HG03460 (cell line): ENCODE measurements at regions not wholly inside any gene's neighbourhood (a gene's known extent, or its start where the extent isn't known, plus 50 kb on each side); places are given as distances from the start of the nearest gene placed in this dataset.

Source experiments
- ATAC-seq: cut with Tn5 transposase; IDR thresholded peaks from one replicate; pipeline ENCODE4 v1.9.1; 2021; ENCODE audit not compliant: unreplicated experiment

DNA sequence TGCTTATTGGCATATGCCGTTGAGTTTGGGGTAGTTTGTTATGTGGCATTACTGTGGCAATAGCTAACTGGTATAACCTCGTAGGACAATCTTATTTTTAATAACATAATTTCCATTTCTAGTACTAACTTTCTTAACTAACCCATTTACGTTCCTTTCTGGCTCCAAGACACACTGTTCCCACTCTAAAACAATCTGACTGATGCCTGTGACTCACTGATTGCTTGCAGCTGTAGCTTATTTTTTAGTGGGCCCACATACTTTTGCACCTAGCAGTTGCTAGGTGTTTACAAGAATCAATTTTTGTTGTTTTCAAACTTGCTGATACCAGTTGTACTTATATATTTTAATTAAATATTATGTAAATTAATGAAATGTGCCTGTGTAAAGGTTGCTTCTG, 52.2 kb downstream of the FAT3 start:
- no peak for ATAC-seq

DNA sequence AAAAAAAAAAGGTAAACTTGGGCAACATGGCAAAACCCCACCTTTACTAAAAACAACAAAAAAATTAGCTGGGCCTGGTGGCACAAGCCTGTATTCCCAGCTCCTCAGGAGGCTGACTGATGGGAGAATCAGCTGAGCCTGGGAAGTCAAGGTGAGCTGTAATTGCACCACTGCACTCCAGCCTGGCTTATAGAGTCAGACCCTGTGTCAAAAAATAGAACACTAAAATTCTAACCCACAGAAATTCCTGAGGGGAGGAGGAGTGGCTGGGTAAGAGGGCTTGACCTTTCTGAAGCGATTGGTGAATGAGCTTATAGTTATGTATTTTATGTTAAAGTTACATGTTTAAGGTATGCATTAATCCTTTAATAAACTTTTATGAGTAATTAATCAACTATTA, 53.3 kb downstream of the FAT3 start:
- ATAC-seq: no peak

DNA sequence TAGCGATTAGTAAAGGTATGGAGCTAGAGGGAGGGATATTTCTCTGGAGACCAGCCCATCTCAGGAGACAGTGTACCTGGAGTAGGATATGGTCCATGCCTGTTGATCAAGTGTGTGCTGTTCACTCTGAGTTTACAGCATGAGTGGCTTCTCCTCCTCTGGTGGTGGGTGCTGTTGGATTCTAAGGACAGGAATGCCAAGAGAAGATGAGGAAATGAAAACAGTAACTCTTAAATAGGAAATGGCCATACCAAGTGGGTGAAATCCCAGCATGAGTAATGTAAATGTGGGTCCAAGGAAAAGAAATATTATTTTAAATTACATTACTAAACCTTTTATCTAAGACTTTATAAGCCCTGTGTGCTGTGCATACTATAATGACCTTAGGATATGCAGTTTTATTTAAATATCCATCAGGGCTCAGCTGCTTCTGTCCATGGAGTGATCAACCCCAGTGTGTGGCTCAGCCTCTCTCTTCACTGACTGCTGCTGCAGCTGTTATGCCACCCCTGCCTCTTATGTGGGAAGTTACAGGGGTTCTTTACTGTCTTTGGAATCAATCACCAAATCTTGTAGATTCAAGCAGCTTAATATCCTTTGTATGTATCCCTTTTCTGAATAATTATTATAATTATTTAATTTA, 54.3 kb downstream of the FAT3 start:
- no peak for ATAC-seq

DNA sequence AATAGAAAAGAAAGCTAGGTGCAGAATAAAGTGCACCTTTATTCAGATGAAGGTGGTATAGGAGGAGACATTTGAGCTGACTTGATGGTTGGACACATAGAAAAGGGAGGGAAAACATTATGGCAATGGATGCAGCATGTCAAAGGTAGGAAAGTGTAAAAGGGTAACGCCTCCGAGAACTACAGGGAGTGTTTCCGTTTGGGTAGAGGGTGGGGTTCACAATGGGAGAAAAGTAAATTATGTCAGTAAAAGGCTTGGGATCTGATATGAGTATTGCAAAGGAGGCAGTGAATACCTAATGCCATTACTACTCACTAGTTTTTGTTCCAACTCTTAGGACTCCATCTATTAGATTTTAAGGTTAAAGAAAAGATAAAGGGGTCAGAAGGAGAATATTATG, 59.5 kb downstream of the FAT3 start:
- ATAC-seq: no peak

DNA sequence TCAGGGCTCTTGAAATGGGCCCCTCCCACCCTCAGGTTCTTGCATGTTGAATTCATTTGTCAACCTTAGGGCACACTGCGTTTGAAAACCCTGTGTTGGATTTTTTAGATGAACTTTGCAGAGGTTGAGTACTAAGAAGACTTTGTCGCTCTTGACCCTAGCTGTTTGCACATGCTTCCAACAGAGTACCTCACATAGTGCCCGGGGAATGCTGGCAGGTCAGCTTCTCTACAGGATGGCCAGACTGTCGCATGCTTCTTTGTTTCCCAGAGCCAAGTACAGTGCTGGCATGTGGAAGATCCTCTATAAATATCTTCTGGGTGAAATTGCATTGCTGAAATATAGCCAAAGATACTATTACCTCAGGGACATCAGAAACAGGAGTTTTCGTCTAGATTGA, 59.9 kb downstream of the FAT3 start:
- ATAC-seq: no peak

DNA sequence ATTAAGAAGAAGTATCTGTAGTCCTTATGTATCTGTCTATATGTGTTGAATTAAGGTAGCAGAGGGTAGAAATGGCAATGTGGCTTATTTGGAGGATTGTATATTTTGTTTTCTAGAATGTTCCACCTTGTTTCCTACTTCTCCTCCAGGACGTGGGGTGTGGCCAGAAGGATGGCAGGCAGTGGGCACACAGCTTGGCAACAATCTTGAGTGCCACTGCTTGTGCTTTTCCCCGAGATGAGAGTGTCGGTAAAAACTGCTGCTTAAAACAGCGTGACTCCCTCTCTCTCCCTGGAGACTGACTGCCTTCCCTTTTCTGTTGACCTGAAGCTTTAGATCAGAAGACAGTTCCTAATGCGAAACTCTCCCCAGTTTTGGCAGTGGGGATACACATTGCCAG, 61.2 kb downstream of the FAT3 start:
- ATAC-seq: no peak

DNA sequence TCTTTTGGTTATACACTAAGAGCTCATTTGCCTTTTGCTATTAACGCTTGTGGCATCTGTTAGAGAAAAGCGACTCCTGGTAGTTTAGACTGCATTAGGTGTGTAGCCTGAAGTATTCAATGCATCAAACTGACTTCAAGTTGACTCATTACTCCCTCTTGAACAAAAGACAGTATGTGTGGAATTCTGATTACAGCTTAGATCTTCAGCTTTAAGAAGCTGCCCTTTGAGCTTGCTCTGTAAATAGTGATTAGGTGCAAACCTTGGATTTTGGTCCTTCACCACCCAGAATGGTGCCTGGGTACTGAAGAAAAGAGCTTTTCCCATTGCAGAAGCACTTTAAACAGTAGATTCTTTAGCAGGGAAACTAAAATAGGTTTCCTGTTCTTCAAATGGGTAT, 62.1 kb downstream of the FAT3 start:
- ATAC-seq: no peak

DNA sequence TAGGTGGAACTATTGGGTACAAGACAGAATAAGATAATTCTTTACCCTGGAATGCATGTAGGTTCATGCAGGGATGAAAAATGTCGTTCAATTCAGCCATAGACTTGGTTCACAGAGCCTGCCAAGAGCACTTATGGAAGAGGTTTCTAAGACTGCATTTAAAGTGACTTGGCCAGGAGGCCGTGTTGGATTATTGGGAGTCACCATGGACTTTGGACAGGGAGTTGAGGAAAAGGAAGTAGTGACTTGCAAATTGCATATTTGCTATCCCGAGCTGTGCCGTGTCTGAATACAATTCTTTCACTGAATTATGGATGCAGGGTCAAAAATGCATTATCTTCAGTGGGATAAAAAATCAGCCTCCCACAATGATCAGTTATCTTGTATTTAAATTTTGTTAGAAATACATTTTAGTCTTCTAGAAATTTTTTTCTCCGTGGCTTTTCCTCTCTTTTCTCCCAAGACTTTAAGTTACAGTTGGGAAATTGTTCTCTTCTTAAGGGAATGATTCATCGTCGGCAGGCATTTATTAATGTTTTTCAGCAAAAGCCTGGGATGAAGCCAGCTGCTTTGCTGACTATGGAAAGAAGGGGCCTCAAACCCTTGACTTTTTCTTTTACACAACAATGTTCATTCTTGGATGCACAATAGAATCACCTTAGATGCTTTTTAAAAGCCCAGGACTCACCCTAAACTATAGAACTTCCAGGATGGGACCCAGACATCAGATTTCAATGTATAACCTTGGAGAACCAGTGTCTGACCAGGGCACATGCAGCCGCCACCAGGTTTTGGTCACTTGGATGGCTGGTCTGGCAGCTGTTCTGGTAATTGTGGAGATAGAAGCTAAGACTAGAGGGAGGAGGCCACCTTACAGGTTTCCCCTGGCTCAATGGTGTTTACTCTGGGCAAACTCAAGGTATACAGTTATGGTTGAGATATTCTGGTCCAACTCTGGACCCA, 70.8 kb downstream of the FAT3 start:
- no peak for ATAC-seq

DNA sequence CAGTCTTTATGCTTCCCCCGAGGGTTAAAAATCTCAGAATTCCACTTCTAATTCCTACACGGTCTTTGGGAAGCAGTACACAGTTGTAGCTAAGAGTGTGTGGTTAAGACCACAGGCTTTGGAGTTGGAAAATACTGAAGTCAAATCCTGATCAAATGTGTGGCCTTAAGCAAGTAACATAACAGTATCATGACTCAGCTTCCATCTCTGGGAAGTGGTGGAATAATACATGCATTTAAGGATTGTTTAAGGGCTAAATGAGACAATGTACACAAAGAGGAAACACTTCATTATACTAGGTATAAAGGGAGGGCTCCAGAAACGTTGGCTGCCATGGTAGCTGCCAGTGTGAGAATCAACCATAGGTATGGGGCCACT, 71.5 kb downstream of the FAT3 start:
- no peak for ATAC-seq

DNA sequence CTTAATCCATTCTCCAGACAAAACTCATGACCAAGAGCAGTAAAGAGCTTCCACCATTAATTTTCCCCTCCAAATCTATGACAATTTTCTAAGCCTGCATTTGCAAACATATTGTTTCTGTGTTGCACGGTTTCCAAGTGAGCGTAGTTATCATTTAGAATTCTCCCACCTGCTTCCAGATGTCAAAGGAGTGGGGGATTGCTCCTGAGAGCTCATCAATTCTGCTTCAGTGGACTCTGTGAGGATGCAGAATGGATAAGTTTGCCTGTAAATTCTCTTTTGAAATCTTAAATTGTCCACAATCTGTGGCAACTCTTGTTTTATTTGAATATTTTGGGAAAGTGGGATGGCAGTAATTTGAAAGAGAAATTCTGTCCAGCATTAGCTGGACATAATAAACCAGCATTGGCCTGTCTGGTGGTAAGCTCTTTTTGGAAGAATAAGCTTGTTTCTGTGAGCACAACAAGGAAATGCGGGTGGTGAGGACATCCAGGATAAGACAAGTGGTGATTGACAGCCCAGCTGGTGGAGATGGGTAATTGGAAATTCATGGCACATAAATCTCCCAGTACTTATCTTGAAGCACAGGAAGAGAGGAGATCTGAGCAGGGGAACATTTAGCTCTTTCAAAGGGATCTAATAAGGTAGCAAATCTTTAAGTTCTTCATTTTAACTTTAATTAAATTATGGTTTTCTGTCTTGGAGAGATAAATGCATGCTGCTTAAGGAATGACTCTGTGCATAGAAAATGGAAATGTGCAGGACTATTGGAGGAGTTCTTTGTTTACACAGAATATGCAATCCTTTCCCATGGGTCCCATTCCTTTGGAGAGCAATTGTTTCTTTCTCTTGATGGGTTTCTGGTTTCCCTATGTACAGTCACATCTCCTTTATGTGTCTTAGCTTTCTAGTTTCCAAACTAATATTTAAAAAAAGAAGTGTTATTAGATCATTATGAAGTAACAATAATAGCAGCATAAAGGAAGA, 73.2 kb downstream of the FAT3 start:
- ATAC-seq: no peak

DNA sequence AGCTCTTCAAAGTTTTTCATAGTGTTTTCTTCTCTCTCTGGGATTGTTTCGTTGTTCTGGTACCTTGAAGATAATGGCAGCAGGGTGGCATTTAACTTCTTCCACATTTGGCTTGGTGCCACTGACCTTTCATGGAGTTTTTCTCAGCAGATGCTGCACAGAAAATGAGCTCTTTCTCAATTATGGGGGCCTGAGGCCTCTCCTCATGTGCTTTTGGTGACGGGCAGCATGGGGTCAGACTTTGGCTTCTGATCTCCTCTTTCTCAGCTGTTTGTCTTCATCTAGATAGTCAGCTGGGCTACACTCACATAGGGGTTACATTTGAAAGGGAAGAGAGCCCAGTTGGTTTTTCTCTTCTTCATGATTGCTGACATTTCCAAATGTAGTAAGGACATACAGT, 76.3 kb downstream of the FAT3 start:
- ATAC-seq: no peak

DNA sequence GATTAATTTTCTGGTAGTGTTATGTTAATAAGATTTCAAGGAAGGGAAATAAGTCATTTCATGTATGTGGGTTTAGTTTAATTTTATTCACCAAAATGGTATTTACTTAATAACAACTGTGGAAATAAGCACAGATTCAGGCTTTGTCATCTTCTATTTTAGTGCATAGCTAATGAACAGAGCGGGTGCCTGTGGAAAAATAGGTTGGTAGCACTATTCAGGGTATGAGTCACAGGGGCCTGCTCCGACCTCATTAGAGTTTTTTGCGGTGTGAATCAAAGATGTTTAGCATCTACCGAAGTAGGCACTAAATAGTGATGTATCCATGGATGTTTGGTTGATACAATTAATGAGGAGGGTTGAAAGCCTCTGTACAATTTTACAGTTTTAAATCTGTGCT, 78.2 kb downstream of the FAT3 start:
- no peak for ATAC-seq

DNA sequence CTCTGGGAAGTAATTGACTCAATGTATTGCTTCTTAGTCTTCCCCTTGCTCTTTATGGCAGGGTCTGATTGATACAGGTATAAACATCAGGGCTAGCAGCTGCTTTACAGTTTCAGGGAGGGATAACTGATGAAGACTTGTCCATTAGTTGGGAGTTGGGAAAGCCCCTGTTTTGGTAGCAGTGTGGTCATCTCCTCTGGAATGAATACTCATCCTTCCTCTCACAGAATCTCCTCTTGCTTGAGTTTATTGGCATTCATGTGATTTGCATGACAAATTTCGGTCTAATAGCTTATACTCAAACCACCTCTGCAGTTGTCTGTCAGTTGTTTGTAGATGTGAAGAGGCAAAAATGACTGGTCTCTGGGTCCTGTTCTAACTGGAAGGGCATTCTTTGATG, 79.7 kb downstream of the FAT3 start:
- ATAC-seq: no peak

DNA sequence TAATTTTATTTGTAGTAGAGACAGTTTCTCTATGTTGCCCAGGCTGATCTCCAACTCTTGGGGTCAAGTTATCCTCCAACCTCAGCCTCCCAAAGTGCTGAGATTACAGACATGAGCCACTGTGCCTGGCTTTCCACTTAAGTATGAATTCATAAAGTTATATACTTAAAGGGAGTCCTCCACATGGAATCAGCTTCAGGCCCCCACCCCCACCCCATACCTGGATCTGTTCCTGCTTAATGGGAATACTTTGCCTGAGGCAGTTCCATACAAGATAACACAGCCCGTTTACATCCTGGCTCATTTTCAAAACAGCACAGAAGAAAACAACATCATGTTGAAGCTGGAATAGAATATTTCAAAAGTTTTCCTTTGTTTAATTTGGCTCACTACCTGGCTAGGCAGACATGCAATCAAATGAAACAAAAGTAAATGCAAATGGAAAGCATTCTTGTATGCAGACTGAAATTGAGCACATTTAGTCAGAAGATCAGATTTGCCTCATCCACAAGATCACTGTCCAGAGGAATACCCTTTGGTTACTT, 82.4 kb downstream of the FAT3 start:
- no peak for ATAC-seq

DNA sequence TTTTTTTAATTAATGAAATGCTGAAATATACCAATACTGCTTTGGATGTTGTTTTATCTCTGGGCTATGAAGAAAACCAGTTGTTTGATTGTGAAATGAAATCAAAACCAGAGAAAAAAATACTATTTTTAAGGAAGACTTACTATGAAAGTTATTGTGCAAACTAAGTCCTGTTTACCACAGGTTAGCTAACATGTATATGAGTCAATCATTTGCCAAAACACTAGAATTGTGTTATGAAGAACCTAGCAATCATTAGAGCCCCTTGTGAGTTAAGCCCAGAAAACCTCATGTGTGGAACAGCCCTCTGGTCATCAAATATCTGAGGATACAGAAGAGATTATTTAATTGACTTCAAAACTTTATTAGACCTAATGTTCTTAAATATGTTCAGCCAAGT, 83.7 kb downstream of the FAT3 start:
- ATAC-seq: no peak

DNA sequence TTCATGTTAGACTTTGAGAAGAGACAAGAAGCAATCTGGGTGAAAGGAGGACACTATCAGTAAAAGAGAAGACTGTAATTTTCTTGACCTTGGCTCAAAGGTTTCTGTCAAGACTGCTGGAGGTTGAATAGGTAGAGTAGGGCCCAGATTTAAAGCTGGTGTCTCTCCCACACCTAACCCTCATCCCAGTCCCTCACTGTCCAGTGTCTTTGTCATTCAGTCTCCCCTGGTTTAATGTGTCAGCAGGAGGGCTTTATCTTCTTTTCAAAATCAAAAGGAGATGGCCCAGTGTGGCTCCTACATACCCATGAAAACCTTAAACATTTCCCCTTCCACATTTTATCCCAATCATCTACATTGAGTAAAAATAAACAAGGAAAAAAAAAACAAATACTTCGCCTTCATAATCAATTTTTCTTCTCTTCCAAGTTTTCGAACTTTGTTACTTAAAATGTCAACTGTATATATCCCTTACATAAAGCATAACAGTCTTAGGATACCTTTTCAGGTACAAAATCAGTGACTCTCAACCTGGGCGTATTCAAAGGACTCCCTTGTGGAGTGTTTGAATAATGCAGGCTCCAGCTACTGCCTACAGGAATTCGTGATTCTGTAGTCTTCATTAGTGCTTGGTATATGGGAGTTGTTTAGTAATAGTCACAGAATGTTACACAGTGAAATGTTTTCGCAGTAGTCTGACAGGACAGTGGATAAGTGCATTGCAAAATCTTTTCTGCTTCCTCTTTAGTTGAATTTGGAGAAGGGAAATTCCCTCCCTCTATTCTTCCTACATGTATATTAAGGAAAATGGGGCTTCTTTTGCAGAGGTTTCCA, 87.2 kb downstream of the FAT3 start:
- no peak for ATAC-seq

DNA sequence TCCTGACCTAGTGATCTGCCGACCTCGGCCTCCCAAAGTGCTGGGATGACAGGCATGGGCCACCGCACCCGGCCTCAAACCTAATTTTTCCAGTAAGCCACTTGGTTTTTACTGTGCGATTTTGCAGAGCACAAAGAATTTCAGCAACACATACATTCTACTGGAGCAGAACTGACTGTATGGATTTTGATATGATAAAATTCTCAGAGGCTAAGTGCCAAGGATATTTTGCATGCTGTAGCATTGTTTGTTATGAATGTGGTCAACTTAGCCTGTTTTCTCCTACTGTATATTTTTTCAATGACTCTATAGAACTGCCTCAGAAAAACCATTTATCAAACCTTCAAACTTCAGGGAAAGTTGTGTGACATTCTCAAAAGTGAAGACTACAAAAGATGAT, 89.2 kb downstream of the FAT3 start:
- ATAC-seq: no peak

DNA sequence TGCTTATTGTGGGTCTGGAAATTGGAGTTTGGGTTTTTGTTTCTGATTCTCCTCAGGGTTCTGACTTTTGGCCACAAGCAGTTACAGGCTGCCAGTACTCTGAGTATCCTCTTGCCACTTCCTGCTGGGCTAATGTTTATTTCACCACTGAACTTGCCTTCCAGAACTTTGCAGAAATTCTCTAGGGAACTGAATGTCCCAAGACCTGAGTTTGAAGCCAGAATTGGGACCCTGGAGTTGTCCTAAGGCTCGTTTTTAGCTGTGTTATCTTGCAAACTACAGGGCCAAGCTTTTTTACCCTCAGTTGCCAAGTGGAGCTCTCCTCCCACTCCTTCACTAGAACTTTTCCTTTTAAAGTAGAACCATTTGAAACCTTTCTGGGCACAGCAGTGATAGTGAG, 89.9 kb downstream of the FAT3 start:
- ATAC-seq: no peak

DNA sequence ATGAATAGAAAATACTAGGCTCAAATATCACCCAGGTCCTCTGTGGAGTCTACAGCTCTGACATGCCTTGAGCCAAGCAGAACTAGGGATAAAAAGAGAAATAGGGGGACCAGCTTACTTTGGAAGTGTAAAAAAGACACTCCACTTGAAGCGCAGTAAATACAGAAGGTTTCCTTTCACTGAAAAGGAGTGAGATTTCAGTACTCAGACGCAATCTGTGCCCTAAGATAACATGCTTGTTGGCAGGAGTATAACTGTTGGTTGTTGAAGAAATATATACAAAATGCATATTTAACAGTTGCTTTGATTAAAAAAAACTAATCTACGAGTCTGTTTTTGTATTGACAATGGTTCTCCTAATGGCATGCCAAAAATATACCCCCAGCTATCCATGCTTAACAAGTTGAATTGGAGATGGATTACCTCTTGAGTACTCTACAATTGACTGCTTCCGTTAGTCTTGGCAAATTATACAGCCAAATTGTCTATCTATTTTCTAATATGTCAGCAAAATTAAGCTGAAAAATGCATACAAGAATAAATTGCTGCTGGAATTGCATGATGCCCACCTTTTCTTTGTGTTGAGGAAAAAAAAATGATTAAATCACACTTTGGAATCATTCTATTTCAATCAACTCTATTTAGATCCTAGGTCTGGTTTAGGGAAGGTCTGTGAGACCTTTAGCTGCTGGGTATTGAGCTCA, 91.6 kb downstream of the FAT3 start:
- ATAC-seq: no peak

DNA sequence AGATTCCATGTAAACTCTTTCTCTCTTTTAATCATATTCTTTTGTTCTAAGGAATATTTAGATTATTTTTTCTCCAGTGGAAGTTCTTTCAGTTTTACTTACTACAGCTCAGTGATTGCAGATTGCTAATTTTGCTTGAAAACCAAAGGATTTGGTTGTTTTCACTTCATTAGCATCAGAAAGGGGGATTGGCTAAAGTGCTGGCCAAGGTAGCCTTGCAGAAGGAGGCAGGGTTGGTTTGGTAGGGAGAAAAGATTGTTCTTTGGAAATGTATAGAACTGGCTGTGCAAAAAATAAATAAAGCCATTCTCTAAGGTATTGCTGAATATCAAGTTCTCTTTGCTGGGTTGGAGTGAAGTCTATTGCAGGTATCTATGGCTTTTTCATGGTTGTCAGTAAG, 92.6 kb downstream of the FAT3 start:
- no peak for ATAC-seq
